GM12874 (cell line): ENCODE measurements at regions not wholly inside any gene's neighbourhood (a gene's known extent, or its start where the extent isn't known, plus 50 kb on each side); places are given as distances from the start of the nearest gene placed in this dataset.

Experiments used
- CTCF ChIP-seq: IDR thresholded peaks from 2 replicates; pipeline ENCODE4 v1.5.1; 2011; ENCODE audit warnings: low read depth, mild to moderate bottlenecking, control low read depth, low read length, moderate library complexity; ENCODE audit not compliant: insufficient read depth

GRCh38 chr5:17732351-17732923 lies 98.2 kb downstream of the TAF11L14 start:
- no peak for TF ChIP-seq CTCF

GRCh38 chr5:17734011-17734410 lies 99.8 kb downstream of the TAF11L14 start:
- no peak for TF ChIP-seq CTCF

- TF ChIP-seq CTCF: no peak
Measured at GRCh38 chr5:17735761-17736160, 101.5 kb downstream of the TAF11L14 start.

GRCh38 chr5:17737092-17737491 lies 102.8 kb downstream of the TAF11L14 start:
- TF ChIP-seq CTCF: no peak

GRCh38 chr5:17738446-17738845 lies 104.2 kb downstream of the TAF11L14 start:
- no peak for TF ChIP-seq CTCF

- TF ChIP-seq CTCF: no peak
Measured at GRCh38 chr5:17743580-17744435, 109.5 kb downstream of the TAF11L14 start.

GRCh38 chr5:17748201-17748600 lies 113.9 kb downstream of the TAF11L14 start:
- TF ChIP-seq CTCF: no peak
